ENCODE measurements at regions not wholly inside any gene's neighbourhood (a gene's known extent, or its start where the extent isn't known, plus 50 kb on each side); places are given as distances from the start of the nearest gene placed in this dataset.

DNA sequence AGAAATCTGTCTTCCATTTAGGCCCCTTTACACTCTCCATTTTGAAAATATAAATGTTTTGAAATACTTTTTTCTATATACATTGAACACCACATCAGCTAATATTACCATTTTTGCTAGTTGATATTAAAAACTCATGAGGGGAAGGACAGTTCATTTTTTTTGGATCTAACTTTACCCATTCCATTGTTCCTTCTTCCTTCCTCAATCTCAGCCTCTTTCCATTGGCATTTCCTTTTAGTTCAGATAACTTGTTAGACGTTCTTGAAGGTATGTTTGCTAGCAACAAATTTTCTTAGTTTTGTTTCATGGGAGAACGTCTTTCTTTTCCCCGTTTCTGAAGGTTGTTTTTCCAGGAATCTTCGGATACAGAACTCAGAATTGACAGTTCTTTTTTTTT, 759.0 kb downstream of the SOCS6 start (continued):
- no peak for TF ChIP-seq NR3C1 (IDR thresholded peaks at IDR 0.05)
- TF ChIP-seq, protein P1, sequence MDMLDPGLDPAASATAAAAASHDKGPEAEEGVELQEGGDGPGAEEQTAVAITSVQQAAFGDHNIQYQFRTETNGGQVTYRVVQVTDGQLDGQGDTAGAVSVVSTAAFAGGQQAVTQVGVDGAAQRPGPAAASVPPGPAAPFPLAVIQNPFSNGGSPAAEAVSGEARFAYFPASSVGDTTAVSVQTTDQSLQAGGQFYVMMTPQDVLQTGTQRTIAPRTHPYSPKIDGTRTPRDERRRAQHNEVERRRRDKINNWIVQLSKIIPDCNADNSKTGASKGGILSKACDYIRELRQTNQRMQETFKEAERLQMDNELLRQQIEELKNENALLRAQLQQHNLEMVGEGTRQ (IDR thresholded peaks at IDR 0.05), result no peak

DNA sequence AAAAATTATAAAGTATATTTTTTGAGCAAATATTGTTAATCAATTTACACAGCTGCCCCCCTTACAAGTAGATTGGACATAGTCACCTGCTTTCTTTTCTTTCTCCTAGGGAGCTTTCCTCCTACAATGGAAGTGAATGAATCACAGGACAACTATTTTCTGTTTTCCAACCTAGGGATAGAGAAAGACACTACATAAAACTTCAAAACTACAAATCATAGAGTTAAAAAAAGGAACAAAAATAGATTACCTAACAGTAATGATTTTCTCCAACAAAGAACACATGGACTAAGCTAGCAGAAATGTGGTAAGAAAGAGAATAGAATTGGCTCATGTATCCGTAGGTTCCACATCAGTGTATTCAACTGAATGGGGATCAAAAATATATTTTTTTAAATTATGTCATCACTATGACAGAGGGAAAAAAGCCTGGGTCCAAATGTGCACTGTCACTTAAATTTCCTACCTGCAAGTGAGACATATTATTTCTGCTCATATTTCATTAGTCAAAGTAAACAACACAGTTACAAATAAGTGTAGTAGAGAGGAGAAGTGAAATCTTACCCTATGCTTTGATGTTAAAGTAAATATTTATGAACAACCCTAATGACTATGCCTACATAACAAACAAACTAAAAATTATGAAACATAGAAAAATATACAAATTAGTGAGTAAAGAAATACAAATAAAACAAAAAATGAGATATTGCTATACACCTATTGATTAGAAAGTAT, 756.7 kb downstream of the SOCS6 start:
- 0% methylated on average over 1 of the region's 1 CpG for WGBS (ENCODE audit: missing lambda C conversion rate)
- Histone ChIP-seq H3K4me1 (no peaks in the 10 kb centered on the region), H3K4me3 (no peak overlapping the region), H3K9me3 (no peaks in the 10 kb centered on the region), H3K4me2 (no peak overlapping the region), H3K27ac (no peak overlapping the region)
- TF ChIP-seq FOXS1 (CRISPR knock-in tag; IDR thresholded peaks at IDR 0.05) (no peak), CBX8 (IDR thresholded peaks at IDR 0.05) (no peak)
- TF ChIP-seq, protein P1 (IDR thresholded peaks at IDR 0.05), result no peak
- FAIRE-seq, result no peak
- ATAC-seq, result no peak
- DNase-seq (ENCODE audit: low read depth in 1 of 2, low spot score in 1 of 2), result no peak
- CTCF ChIA-PET, result no interaction called here
- POLR2A ChIA-PET, result no interaction called here

DNA sequence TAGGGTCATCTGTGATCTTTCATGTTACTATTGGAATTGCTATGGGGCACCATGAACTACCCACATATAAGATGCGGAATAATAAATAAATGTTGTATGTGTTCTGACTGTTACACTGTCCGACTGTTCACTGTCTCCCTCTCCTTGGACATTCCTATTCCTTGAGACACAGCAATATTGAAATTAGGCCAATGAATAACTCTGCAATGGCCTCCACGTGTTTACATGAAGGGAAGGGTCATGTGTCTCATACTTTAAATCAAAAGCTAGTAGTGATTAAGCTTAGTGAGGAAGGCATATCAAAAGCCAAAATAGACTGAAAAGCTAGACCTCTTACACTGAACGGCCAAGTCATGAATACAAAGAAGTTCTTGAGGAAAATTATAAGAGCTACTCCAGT, 751.3 kb downstream of the SOCS6 start:
- CTCF ChIA-PET, result no interaction called here
- DNase-seq (ENCODE audit: low read depth in 1 of 2, low spot score in 1 of 2) (no peak), ATAC-seq (no peak), FAIRE-seq (no peak)
- Histone ChIP-seq H3K4me3 (no peak overlapping the region), H3K4me2 (no peak overlapping the region), H3K9me3 (no peaks in the 10 kb centered on the region), H3K27ac (no peak overlapping the region), H3K4me1 (no peaks in the 10 kb centered on the region)
- POLR2A ChIA-PET, result no interaction called here
- no peak for TF ChIP-seq EHMT2 (IDR thresholded peaks at IDR 0.05; ENCODE audit: low read depth)
- no peak for TF ChIP-seq FOSL2 (IDR thresholded peaks at IDR 0.05)
- no peak for TF ChIP-seq FOSL2 (CRISPR knock-in tag; IDR thresholded peaks at IDR 0.05)
- no peak for TF ChIP-seq MYC (IDR thresholded peaks at IDR 0.05; ENCODE audit: borderline replicate concordance, low read length)
- TF ChIP-seq TP53 (CRISPR knock-in tag; IDR thresholded peaks at IDR 0.05), result no peak
- TF ChIP-seq HOXA7 (CRISPR knock-in tag; IDR thresholded peaks at IDR 0.05), result no peak
- TF ChIP-seq, protein P2, sequence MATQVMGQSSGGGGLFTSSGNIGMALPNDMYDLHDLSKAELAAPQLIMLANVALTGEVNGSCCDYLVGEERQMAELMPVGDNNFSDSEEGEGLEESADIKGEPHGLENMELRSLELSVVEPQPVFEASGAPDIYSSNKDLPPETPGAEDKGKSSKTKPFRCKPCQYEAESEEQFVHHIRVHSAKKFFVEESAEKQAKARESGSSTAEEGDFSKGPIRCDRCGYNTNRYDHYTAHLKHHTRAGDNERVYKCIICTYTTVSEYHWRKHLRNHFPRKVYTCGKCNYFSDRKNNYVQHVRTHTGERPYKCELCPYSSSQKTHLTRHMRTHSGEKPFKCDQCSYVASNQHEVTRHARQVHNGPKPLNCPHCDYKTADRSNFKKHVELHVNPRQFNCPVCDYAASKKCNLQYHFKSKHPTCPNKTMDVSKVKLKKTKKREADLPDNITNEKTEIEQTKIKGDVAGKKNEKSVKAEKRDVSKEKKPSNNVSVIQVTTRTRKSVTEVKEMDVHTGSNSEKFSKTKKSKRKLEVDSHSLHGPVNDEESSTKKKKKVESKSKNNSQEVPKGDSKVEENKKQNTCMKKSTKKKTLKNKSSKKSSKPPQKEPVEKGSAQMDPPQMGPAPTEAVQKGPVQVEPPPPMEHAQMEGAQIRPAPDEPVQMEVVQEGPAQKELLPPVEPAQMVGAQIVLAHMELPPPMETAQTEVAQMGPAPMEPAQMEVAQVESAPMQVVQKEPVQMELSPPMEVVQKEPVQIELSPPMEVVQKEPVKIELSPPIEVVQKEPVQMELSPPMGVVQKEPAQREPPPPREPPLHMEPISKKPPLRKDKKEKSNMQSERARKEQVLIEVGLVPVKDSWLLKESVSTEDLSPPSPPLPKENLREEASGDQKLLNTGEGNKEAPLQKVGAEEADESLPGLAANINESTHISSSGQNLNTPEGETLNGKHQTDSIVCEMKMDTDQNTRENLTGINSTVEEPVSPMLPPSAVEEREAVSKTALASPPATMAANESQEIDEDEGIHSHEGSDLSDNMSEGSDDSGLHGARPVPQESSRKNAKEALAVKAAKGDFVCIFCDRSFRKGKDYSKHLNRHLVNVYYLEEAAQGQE (IDR thresholded peaks at IDR 0.05), result no peak
- TF ChIP-seq, protein P3, sequence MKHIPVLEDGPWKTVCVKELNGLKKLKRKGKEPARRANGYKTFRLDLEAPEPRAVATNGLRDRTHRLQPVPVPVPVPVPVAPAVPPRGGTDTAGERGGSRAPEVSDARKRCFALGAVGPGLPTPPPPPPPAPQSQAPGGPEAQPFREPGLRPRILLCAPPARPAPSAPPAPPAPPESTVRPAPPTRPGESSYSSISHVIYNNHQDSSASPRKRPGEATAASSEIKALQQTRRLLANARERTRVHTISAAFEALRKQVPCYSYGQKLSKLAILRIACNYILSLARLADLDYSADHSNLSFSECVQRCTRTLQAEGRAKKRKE (CRISPR knock-in tag; IDR thresholded peaks at IDR 0.05; ENCODE audit: low read depth), result no peak
- no peak for TF ChIP-seq RAD21 (conservative IDR thresholded peaks at IDR 0.05 in 1 of 2, IDR thresholded peaks at IDR 0.05 in 1 of 2)
- TF ChIP-seq ZFP36 (IDR thresholded peaks at IDR 0.05; ENCODE audit: borderline replicate concordance, partially characterized antibody), result no peak
- no peak for TF ChIP-seq TFCP2L1 (CRISPR knock-in tag; IDR thresholded peaks at IDR 0.05)
- TF ChIP-seq CBX8 (IDR thresholded peaks at IDR 0.05), result no peak
- no peak for TF ChIP-seq EHF (CRISPR knock-in tag; IDR thresholded peaks at IDR 0.05)
- TF ChIP-seq FOXS1 (CRISPR knock-in tag; IDR thresholded peaks at IDR 0.05), result no peak
- TF ChIP-seq SREBF2 (IDR thresholded peaks at IDR 0.05), result no peak
- TF ChIP-seq, protein P4, sequence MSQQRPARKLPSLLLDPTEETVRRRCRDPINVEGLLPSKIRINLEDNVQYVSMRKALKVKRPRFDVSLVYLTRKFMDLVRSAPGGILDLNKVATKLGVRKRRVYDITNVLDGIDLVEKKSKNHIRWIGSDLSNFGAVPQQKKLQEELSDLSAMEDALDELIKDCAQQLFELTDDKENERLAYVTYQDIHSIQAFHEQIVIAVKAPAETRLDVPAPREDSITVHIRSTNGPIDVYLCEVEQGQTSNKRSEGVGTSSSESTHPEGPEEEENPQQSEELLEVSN (IDR thresholded peaks at IDR 0.05; ENCODE audit: borderline replicate concordance, low read depth), result no peak
- TF ChIP-seq RCOR1 (IDR thresholded peaks at IDR 0.05; ENCODE audit: low read depth, low read length), result no peak
- TF ChIP-seq RFX5 (IDR thresholded peaks at IDR 0.05), result no peak
- 33% methylated on average over 4 of the region's 4 CpGs for WGBS (ENCODE audit: missing lambda C conversion rate)
